DMS79 (cell line): ENCODE measurements at regions not wholly inside any gene's neighbourhood (a gene's known extent, or its start where the extent isn't known, plus 50 kb on each side); places are given as distances from the start of the nearest gene placed in this dataset.

Experiments
- DNase-seq: peaks from one replicate; lab custom pipeline; 2025; lab: John Stamatoyannopoulos, UW

DNA sequence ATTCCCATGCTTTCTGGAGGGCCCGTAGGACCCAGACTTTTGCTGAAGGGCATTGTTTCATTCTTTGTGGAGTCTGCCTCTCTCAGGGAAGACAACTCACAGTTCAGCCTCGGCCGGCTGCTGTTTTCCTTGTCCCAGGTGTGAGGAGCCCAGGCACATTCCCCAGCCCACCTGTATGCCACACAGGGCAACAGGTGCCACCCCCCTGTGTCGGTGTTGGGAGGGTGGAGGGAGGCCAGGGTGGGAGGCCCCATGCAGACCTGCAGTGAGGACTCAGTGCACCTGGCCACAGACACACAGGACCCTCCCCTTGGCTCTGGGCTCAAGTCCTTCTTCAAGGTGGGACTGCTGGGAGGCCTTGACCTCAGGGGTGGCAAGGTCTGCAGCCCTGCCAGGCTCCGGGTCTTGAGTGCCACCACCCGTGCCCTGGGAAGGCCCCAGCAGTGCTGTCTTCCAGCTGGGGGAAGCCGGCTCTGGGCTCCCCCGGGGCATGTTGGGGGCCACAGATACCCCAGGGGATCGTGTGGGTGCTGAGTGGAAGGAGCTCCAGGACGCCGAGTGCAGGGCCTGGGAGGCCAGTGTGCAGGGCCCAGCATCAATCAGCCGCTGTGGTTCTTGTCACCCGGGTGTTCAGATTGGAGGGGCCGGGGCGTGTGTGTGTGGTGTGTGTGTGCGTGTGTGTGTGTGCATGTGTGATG lies 1286.1 kb downstream of the BRD1 start:
- no peak for DNase-seq

DNA sequence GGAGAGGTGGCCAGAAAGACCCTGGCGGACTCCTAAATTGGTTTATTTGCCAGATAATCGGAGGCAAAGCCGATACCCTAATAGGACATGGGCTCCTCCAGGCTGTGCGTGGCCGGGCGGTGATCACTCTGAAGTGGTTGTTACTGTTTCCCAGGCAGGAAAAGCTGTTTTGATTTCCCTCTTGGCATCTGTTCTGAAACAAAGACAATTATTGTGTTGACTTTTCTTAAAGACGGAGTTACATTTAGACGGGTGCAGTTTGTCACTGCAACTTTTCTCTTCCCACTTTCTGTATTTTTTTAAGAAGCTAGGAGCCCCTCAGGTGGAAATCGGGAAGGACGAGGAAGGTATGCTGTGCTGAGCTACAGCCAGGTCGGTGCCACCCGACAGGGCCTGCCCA lies 1288.4 kb downstream of the BRD1 start:
- no peak for DNase-seq

DNA sequence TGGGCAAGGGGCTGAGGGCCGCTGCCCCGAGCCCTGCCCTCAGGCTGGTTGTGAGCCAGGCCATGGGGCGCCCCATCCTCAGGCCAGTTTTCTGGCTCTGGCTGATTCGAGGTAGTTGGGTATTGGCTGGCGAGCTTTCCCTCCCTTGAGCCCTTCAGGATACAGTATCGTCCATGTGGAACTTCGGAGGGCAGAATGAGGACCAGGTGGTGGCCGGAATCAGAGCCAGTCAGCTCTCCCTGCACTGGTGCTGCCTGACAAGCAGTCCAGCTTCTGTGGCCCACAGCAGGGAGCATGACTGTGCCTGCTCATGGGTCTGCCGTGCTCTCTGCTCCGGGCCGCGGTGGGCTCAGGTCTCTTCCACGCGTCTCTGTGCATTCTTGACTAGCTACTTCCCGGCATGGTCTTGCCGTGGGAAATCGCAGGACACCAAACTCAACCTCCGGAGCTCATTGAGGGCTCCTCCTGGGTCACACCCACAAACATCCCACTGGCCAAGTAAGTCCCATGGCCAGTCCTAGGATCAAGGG lies 1289.3 kb downstream of the BRD1 start:
- DNase-seq = no peak

DNA sequence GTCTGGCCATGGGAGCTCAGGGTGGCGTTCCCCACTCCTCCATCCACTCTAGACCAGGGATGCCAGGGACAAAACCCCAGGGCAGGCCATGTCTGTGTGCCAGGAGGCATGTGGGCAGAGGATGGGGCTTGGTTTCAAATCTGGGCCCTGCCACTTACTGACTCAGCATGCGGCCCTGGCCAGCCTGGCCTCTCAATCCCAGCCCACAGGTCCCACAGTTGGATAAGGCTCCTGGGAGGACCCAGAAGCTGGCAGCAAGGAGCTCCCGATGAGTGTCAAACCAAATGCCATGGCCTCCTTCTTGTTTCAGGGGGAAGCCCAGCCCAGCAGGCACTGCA lies 1290.4 kb downstream of the BRD1 start:
- no peak for DNase-seq

DNA sequence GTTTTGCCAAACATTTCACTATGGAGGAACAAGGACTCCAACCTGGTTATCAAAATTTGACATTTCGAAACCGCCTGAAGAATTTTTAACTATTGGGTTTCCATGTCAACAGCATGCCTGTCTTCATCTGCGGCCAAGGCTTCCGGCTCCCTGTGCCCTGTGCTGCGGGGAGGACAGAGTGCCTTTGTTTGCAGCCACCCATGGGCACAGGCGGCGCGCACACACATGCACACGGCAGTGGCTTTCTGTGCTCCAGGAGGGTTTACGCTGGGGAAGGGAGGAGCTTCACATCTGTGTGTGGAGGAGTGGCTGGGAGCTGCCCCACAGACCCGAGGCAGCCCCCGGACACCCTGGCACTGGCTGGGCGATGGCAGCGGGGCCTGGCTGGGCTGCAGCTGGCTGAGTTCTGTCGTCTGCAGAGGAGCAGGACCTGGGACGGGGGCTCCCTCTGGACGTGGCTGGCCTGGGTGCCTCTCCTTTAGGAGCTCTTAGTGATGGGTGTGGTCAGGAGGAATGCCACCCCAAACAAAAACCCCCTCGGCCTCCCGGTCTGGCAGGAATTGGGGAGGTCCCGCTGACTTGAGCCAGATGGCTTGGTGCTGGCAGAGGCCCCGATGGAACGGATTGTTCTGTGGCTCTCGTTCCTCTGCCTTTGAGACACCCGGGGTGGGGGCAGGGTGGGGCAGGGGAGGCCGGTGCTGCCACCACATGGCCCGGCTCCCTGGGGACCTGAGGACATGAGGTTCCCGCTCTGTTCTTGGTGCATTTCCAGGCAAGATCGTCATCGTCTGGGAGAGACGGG lies 1290.9 kb downstream of the BRD1 start:
- DNase-seq = no peak

DNA sequence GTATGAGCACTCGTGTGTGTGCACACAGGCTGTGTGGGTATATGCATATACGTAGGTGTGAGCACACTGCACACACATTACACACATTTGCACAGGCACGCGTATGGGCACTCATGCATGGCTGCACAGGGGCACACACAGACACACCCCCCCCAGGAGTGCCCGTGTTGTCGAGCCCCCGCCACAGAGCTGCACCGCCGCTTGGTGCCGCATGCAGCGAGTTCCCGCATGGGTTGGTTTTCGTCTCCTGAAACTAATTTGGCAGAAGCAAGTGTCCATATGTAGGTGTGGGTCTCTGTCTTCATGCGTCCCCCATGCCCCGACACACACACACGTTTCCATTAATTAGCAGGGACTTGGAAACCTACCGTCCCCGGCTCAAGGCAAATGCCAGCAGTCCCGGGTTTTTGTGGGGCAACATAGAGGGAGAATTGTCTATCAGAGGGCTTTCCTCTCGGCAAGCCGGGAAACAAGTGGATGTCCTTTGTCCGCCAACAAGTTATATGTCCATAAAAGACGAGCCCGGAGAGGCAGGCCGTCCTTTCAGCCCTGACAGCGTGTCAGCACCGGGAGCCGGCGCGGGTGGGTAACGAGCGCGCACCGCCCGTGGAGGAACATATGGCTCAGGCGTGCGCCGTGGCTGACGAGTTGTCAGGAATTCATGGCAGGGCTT lies 1291.7 kb downstream of the BRD1 start:
- no peak for DNase-seq

DNA sequence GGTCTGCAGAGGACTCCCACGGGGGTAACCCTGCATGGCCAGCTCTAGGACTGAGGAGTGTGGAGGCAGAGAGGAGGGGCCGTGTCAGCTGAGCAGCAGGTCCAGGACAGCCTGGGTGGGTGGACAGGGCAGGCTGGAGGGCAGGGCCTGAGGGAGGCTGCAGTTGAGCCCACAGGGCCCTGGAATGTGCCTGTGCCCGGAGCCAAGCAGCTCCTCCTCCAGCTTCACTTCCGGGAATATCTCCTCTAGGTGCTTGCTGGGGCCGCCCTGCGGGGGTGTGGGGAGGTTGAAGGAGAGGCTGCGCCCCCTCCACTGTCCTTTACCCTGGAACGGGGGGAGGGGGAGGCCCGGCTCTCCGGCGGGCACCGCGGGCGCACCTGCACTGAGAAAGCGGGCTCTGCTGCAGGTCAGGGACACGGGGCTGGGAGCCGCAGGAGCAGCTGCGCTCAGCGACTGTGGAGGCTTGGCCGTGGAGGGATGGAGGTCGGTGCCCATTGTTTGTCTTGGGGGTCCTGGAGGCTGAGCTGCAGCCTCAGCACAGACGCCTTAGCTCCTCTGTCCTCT lies 1293.2 kb downstream of the BRD1 start:
- no peak for DNase-seq

DNA sequence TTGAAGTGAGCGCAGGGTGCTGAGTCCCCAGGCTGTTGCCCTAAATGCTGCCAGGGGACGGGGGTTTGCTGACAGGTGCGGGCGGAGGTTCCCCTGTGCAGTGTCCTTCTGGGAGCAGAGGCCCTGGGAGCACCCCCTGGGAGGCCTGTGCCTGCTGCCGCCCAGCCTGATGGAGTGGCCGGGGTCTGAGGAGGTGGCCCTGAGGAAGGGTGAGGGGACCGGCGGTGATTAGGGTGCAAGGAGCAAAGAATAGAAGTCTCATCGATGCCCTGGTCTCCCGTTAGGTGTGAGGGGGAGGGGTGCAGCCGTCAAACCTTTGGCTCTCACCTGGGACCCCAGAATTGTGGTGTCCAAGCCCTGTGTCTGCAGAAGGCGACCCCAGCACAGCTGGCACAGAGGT lies 1294.7 kb downstream of the BRD1 start:
- DNase-seq = no peak

DNA sequence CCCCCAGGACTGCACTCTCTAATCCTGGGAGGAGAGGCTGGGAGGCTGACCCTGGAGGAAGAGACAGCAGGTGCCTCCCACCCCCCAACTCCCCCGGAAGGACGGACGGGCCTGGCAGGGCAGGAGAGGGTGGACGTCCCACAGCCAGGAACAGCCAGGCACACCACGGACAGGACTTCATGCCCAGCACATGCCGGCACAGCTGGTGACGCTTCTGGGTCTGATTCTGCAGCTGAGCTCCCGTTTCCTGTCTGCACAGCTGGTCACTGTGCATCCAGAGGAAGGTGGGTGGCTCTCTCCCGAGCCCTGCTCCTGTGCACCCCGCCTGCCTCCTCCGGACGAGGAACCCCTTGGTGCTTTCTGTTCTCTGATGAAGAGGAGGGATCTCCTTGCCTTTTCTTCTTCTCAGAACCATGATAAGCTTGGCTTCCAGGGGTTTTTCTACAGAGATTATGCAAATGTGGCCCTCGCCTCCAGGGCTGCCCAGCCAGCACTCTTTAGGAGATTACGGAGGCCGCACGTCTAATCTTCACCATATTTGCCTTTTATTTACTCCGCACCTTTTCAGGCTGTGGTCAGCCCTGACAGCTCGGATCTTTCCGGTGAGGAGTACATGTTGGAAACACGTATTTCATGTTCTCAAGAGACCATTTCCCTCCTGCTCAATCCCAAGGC lies 1295.8 kb downstream of the BRD1 start:
- no peak for DNase-seq

DNA sequence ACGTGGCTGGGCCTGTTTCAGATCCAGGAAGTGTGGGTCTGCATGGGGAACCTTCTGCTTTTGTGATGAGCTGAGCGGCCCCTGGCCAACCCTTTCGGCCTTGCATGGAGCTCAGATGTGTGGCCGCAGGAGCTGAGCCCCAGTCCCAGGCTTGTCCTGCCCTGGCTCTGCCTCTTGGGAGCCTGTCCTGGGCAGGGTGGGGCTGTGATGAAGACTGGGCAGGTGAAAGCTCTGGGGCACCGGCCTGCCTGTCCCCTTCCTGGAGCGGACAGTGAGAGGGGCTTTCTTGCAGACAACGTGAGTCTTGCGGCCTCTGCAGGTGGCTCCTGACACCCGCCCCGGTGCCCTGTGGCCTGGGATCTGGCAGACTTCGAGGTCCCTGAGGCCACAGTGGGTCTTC lies 1296.6 kb downstream of the BRD1 start:
- DNase-seq = no peak

DNA sequence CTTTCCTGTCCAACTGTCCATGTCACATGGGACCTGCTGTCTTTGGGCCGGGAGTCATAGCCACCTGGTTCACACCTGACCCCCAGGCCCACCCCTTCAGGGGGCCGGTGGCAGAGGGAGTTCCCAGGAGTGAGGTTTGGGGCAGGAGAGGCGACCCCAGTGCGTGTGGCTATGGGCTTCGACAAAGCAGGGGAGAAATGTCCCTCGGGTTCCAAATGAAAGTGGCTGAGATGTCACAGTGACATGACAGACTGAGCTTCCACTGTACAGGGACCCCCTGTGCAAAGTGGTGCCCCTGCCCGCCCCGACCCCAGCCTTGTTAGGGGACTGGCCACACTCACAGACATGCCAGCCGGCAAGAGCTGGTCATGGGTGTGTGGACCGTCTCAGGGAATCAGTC lies 1297.0 kb downstream of the BRD1 start:
- no peak for DNase-seq

DNA sequence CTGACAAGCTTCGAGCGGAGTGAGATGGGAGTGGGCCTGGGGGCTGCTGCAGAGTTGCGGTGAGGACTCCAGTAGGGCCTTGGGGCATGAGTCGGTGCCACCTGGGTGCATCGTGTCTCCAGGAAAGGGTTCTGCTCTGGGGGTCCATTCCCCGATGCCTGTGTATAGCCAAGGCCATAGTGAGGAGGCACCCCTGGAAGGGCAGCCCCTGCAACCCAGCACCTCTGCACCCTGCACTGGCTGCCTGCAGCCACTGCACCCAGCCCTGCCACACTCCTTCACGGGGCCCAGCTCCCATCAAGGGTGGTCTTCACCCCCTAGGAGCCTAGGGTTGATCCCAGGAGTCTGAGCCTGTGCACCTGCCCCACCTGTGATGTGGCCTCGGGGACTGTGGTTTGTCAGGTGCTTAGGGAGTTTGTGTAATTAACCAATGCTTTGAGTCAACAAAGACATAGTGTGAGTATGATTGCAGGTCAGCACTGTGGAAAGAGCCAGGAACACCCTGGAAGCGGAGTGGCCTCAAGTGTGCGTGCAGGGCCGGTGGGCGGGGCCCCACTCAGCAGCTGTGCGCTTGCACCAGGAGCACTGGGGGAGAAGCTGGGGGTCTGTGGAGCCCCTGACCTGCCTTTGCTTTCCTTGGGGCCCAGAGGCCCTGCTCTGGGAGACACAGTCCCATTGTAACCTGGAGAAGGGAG lies 1299.3 kb downstream of the BRD1 start:
- peak; percentile 49 for DNase-seq

DNA sequence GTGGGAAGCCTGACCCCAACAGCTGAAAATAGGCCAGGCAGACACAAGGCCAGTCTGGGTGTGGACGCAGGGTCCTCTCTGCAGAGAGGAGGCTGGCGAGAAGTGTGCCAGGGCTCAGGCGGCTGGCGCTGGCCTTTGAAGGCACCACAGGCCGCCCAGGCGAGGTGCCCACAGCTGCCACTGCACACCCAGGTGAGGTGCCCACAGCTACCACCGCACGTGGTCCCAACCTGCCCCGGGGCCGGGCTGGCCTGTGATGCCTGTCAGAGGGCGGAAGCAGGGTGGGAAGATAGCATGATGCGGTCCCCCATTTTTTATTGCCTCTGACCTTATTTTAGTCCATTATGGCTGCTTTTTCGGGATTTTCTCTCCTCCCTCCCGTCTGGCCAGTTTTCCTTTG lies 1303.9 kb downstream of the BRD1 start:
- DNase-seq = no peak

DNA sequence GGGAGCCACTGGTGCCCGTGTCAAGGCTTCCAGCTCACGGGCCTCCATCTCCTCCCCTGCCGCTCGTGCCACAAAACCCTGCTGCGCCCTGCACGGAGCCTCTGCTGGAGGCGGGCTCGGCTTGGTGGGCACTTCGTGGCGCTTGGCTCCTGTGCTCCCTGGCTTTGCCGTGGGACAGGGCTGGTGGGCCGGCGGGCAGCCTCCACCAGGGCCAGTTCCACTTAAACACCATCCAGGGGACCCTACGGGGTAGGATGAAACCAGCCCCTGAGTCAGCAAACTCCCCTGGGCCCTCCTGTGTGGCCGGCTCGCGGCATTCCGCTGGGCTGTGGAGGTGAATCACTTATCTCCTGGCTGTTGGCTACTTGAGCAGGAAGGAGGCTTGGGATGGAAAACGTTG lies 1304.6 kb downstream of the BRD1 start:
- no peak for DNase-seq

DNA sequence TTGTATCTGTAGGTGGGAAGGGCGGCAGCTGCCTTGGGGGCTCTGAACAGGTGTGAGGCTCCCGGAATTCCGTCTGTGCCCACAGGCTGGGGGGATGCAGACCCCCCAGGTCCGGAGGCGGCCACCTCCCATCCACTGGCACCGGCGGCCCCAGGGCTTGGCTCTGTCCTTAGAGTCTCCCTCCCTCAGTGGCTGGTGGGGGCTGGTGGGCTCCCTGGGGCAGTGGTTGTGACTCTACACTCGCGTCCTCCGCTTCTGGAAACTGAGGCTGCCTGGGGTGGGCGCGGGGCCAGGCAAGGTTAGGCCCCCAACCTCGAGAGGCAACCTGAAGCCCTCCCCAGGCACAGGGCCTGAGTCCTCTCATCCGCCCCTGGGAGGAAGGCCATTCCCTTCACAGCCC lies 1305.4 kb downstream of the BRD1 start:
- DNase-seq = no peak

DNA sequence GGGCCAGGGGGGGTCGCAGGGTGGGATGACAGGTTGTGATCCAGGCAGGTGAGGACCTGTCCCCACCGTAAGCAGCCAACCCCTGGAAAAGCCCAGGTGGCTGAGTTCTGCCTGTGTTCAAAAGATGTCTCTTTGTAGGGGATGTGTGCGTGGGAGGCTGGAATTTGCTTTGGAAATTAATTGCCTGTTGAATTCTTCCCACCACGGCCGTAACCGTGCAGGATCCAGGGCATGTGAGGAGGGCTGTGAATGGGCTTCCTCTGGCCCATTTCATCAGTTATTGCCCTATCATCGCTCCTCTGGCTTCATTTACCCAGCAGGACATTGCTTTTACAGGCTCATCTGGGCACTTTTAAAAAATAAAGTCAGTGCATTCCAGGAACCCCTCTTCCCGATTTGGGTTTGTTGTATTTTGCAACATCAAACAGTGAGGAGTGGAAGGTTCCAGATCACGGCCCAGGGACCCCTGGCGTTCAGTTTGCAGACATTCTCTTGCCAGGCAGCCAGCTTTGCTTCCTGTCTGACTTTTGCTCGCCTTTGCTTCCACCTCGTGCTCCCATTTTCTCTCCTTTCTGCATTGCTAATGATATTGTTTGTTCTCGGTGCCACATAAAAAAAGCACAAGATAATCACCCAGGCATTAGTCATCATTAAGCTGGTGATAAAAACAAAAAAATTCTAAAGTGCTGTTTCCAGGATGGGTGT lies 1306.6 kb downstream of the BRD1 start:
- no peak for DNase-seq

DNA sequence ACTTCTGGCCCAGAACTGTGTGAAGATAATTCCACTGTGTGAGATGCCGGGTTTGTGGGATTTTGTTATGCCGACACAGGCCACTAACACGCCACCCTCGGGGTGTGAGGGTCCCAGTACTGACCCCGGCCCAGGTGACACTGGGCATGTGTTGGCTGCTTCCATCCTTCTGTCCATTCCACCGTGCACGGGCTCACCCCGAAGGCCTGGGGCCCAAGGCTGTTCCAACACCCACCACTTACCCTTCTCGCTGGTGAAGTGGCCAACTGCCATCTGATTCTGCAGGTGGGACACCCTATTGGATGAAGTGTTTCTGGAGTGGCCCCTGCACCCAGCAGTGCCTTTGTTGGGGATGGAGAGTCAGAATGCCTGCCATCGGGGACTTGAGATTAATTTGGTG lies 1307.5 kb downstream of the BRD1 start:
- DNase-seq = no peak

DNA sequence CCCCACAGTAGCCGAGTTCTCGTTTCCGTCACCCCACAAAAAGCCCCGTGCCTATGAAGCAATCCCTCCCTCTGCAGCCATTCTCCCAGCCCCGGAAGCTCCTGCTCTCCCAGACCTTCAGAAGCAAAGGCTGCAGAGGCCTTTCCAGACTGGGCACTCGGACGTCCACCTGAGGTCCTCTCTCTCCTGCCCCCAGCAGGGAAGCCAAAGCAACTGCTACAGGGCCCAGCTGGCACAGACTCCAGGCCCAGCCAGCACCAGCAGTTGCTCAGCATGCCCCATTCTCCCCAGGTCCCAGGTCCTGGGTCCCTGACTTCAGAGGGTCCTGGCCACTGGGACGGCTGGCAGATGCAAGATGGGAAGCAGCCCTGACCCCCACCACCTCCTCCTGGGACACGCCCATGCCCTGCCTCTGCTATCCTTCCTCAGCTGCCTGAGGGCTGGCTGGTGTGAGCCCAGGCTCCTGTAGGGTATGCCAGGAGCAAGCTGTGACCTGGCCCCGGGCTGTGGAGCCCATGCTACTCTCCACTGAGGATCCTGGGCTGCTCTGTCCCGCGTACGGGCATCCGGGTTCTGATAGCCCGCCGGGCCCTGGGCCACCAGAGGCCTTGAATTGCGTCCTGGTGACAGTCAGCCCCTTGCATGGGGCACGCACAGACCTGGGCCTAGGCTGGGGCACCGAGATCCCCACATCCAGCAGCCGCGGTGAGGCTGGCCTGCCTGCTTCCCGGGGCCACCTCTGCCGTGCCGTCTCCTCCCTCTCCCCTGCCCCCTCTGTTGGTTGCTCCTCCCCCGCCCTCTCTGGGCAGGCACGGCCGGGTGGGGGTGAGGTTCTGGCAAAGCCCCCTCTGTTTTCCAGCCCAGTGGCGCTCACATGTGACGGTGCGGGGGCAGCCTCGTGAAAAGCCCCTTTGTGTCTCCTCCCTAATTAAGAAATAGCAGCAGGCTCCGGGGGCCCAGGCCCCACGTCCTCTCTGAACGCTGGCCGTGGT lies 1310.3 kb downstream of the BRD1 start:
- no peak for DNase-seq

DNA sequence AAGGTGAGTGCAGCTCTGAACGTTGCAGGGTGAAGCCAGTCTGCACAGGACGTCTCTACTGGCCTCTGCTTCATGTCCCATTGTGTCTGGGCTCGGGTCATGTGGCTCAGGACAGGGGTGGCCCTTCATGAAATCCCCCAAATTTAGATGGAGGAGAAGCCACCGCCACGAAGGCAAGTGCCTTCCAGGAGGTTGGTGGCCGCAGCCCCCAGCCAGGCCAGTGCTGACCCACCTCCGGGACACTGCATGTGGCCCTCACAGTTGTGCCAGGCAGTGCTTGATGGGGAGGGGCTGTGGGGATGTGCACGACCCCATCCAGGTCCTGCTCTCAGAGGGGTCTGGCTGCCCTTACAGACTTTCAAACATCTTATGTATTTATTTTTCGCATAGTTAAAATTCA lies 1311.1 kb downstream of the BRD1 start:
- no peak for DNase-seq
